SK-N-SH treated with all-trans-retinoic acid at 6 μM for 48 hours (cell line): ENCODE measurements at regions not wholly inside any gene's neighbourhood (a gene's known extent, or its start where the extent isn't known, plus 50 kb on each side); places are given as distances from the start of the nearest gene placed in this dataset.
A peak's percentile ranks its signal among the peaks of the same experiment; 100 is the strongest.

Source experiments
- ATAC-seq: fragments of 200-7000 bp; cut with Tn5 transposase; 3 replicates; pipeline ENCODE4 v1.9.1; 2020; ENCODE audit warnings: mild to moderate bottlenecking, moderate library complexity
- ARNTL ChIP-seq: fragments of 450-650 bp; formaldehyde crosslinking; IDR thresholded peaks from 2 replicates; pipeline ENCODE4 v1.5.0; 2020; ENCODE audit warnings: low read depth, mild to moderate bottlenecking, moderate library complexity, borderline replicate concordance
- BACH2 ChIP-seq: fragments of 250-450 bp; sonication (Bioruptor Pico); IDR thresholded peaks from 2 replicates; pipeline ENCODE4 v1.9.0; 2021; ENCODE audit warnings: mild to moderate bottlenecking, borderline replicate concordance
- CREB5 ChIP-seq: fragments of 250-450 bp; sonication (Bioruptor Pico); IDR thresholded peaks from 2 replicates; pipeline ENCODE4 v1.5.1; 2020; ENCODE audit warnings: low read depth, mild to moderate bottlenecking, moderate library complexity
- CSDC2 ChIP-seq: fragments of 250-450 bp; sonication (Bioruptor Pico); IDR thresholded peaks from 2 replicates; pipeline ENCODE4 v1.5.0; 2020; ENCODE audit warnings: mild to moderate bottlenecking, moderate library complexity
- ESRRG ChIP-seq: fragments of 250-450 bp; sonication (Bioruptor Pico); IDR thresholded peaks from 2 replicates; pipeline ENCODE4 v1.6.1; 2021; ENCODE audit warnings: mild to moderate bottlenecking
- GLIS3 ChIP-seq: fragments of 250-450 bp; sonication (Bioruptor Pico); IDR thresholded peaks from 2 replicates; pipeline ENCODE4 v1.5.0; 2020; ENCODE audit warnings: mild to moderate bottlenecking, moderate library complexity
- ISL1 ChIP-seq: fragments of 250-450 bp; sonication (Bioruptor Pico); IDR thresholded peaks from 2 replicates; pipeline ENCODE4 v2.1.2; 2022; ENCODE audit warnings: mild to moderate bottlenecking, moderate library complexity
- OSR1 ChIP-seq: fragments of 250-450 bp; sonication (Bioruptor Pico); IDR thresholded peaks from 2 replicates; pipeline ENCODE4 v1.8.0; 2022; ENCODE audit warnings: moderate library complexity, mild to moderate bottlenecking, inconsistent platforms
- PATZ1 ChIP-seq: fragments of 250-450 bp; sonication (Bioruptor Pico); IDR thresholded peaks from 2 replicates; pipeline ENCODE4 v1.8.0; 2020; ENCODE audit warnings: mild to moderate bottlenecking, moderate library complexity, borderline replicate concordance
- POU6F1 ChIP-seq: fragments of 250-450 bp; sonication (Bioruptor Pico); IDR thresholded peaks from 2 replicates; pipeline ENCODE4 v1.8.0; 2021; ENCODE audit warnings: low read depth, mild to moderate bottlenecking, moderate library complexity, borderline replicate concordance
- PPARA ChIP-seq: fragments of 250-450 bp; sonication (Bioruptor Pico); IDR thresholded peaks from 2 replicates; pipeline ENCODE4 v1.5.0; 2020; ENCODE audit warnings: mild to moderate bottlenecking, borderline replicate concordance
- RARB ChIP-seq: fragments of 250-450 bp; sonication (Bioruptor Pico); IDR thresholded peaks from 2 replicates; pipeline ENCODE4 v1.8.0; 2021; ENCODE audit warnings: mild to moderate bottlenecking, moderate library complexity
- SNAI2 ChIP-seq: fragments of 250-450 bp; sonication (Bioruptor Pico); IDR thresholded peaks from 2 replicates; pipeline ENCODE4 v1.5.0; 2020; ENCODE audit warnings: mild to moderate bottlenecking, moderate library complexity
- TCF4 ChIP-seq: fragments of 250-450 bp; sonication (Bioruptor Pico); IDR thresholded peaks from 2 replicates; pipeline ENCODE4 v1.8.0; 2021; ENCODE audit warnings: mild to moderate bottlenecking, moderate library complexity, borderline replicate concordance
- TOX ChIP-seq: fragments of 250-450 bp; sonication (Bioruptor Pico); IDR thresholded peaks from 2 replicates; pipeline ENCODE4 v1.8.0; 2021; ENCODE audit warnings: mild to moderate bottlenecking, moderate library complexity, borderline replicate concordance
- TSHZ2 ChIP-seq: fragments of 250-450 bp; sonication (Bioruptor Pico); IDR thresholded peaks from 2 replicates; pipeline ENCODE4 v1.5.0; 2020; ENCODE audit warnings: mild to moderate bottlenecking, moderate library complexity
- ZC3H10 ChIP-seq: fragments of 250-450 bp; sonication (Bioruptor Pico); IDR thresholded peaks from 2 replicates; pipeline ENCODE4 v1.5.1; 2021; ENCODE audit warnings: mild to moderate bottlenecking, moderate library complexity
- ZFP3 ChIP-seq: fragments of 250-450 bp; sonication (Bioruptor Pico); IDR thresholded peaks from 2 replicates; pipeline ENCODE4 v1.5.0; 2020; ENCODE audit warnings: mild to moderate bottlenecking, moderate library complexity
- ZNF565 ChIP-seq: fragments of 450-650 bp; formaldehyde crosslinking; conservative IDR thresholded peaks from 2 replicates; pipeline ENCODE4 v1.5.0; 2020; ENCODE audit warnings: low read depth, mild to moderate bottlenecking, moderate library complexity
- ZNF70 ChIP-seq: fragments of 450-650 bp; formaldehyde crosslinking; IDR thresholded peaks from 2 replicates; pipeline ENCODE4 v1.5.0; 2020; ENCODE audit warnings: mild to moderate bottlenecking, moderate library complexity
- ZNF8 ChIP-seq: fragments of 450-650 bp; formaldehyde crosslinking; IDR thresholded peaks from 2 replicates; pipeline ENCODE4 v1.5.0; 2020; ENCODE audit warnings: mild to moderate bottlenecking, moderate library complexity

- ATAC-seq = no peak
- TF ChIP-seq TSHZ2 (no peak), ZNF8 (no peak), ESRRG (no peak), OSR1 (CRISPR knock-in tag) (no peak), ZC3H10 (CRISPR knock-in tag) (no peak), TOX (no peak), PPARA (CRISPR knock-in tag) (no peak), GLIS3 (CRISPR knock-in tag) (no peak), CSDC2 (no peak), ZNF565 (CRISPR knock-in tag) (no peak), ZFP3 (CRISPR knock-in tag) (no peak), ARNTL (no peak), CREB5 (no peak), RARB (no peak), ISL1 (CRISPR knock-in tag) (no peak), POU6F1 (no peak), ZNF70 (CRISPR knock-in tag) (no peak), SNAI2 (no peak), TCF4 (CRISPR knock-in tag) (no peak), BACH2 (no peak)
Observed at GRCh38 chr10:121282264-121282663, 316.0 kb downstream of the FGFR2 start.

GRCh38 chr10:121282797-121283515, 315.3 kb downstream of the FGFR2 start:
- TF ChIP-seq ZNF70 (CRISPR knock-in tag) (no peak), TSHZ2 (no peak), ISL1 (CRISPR knock-in tag) (no peak), CREB5 (no peak), PPARA (CRISPR knock-in tag) (no peak), ZNF8 (no peak), TCF4 (CRISPR knock-in tag) (no peak)
- no peak for ATAC-seq

- no peak for ATAC-seq
Observed at GRCh38 chr10:121284936-121285335, 313.3 kb downstream of the FGFR2 start.

More at GRCh38 chr10:121284936-121285335, 313.3 kb downstream of the FGFR2 start:
- peak; percentile 44; the same call in 1 of the 2 replicates for TF ChIP-seq TCF4 (CRISPR knock-in tag)
- TF ChIP-seq TSHZ2 = 0 out of 2 replicates have a peak, but pooled peaks have one; percentile 30
- TF ChIP-seq PATZ1 (CRISPR knock-in tag) = no peak
- TF ChIP-seq ISL1 (CRISPR knock-in tag) = peak; percentile 70
